Endothelial cell (in vitro differentiated cells): ENCODE measurements at regions not wholly inside any gene's neighbourhood (a gene's known extent, or its start where the extent isn't known, plus 50 kb on each side); places are given as distances from the start of the nearest gene placed in this dataset.

Source experiments
- DNase-seq: peaks from one replicate; pipeline ENCODE4 v3.0.0; 2021; ENCODE audit warnings: low spot score
- H3K27ac Mint-ChIP-seq: one replicate; pipeline ENCODE4 v1.8.0; 2021; ENCODE audit warnings: mixed read lengths, inconsistent platforms; ENCODE audit not compliant: unreplicated experiment
- H3K27me3 Mint-ChIP-seq: one replicate; pipeline ENCODE4 v1.8.0; 2021; ENCODE audit warnings: mild to moderate bottlenecking, moderate library complexity, mixed read lengths, inconsistent platforms; ENCODE audit not compliant: unreplicated experiment
- H3K36me3 Mint-ChIP-seq: one replicate; pipeline ENCODE4 v1.8.0; 2021; ENCODE audit warnings: mild to moderate bottlenecking, low read depth, mixed read lengths, inconsistent platforms; ENCODE audit not compliant: unreplicated experiment
- H3K4me1 Mint-ChIP-seq: one replicate; pipeline ENCODE4 v1.8.0; 2021; ENCODE audit warnings: mild to moderate bottlenecking, mixed read lengths, inconsistent platforms; ENCODE audit not compliant: unreplicated experiment
- H3K4me3 Mint-ChIP-seq: one replicate; pipeline ENCODE4 v1.8.0; 2021; ENCODE audit warnings: mild to moderate bottlenecking, mixed read lengths, inconsistent platforms; ENCODE audit not compliant: unreplicated experiment
- H3K9me3 Mint-ChIP-seq: one replicate; pipeline ENCODE4 v1.8.0; 2021; ENCODE audit warnings: mixed read lengths, inconsistent platforms; ENCODE audit not compliant: unreplicated experiment
- TF ChIP-seq, protein P1 (sequence below): fragments of 200-600 bp; sonication (generic); IDR thresholded peaks from one replicate; pipeline ENCODE4 v1.5.0; 2021; ENCODE audit warnings: antibody characterized with exemption; ENCODE audit not compliant: unreplicated experiment

DNA sequence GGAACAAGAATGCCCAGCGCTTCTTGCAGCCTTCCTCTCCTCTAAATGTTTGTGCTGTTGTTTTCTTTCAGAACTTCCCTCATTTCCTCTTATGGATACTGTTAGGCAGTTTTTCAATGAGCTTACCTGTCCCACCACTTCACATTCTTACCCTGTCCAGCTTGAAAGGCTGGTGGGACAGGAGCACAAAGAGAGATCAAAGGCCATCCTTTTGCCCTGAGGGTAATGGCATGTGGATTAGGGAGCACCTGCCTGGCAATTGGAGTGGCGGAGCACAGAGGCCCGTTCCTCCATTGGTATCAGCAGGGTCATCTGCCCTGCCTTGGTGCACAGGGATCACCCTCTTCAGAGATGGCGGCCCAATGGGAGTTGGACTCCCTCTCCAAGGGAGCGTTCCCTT is 170.1 kb upstream of the UBE3A start:
- Mint-ChIP-seq H3K27me3 (no peaks in the 10 kb centered on the region), H3K4me1 (peaks cover 21% of the 10 kb centered on the region), H3K27ac (no peak overlapping the region), H3K36me3 (peaks cover 3% of the 10 kb centered on the region), H3K9me3 (no peaks in the 10 kb centered on the region), H3K4me3 (no peak overlapping the region)
- no peak for DNase-seq
- TF ChIP-seq, protein P1, sequence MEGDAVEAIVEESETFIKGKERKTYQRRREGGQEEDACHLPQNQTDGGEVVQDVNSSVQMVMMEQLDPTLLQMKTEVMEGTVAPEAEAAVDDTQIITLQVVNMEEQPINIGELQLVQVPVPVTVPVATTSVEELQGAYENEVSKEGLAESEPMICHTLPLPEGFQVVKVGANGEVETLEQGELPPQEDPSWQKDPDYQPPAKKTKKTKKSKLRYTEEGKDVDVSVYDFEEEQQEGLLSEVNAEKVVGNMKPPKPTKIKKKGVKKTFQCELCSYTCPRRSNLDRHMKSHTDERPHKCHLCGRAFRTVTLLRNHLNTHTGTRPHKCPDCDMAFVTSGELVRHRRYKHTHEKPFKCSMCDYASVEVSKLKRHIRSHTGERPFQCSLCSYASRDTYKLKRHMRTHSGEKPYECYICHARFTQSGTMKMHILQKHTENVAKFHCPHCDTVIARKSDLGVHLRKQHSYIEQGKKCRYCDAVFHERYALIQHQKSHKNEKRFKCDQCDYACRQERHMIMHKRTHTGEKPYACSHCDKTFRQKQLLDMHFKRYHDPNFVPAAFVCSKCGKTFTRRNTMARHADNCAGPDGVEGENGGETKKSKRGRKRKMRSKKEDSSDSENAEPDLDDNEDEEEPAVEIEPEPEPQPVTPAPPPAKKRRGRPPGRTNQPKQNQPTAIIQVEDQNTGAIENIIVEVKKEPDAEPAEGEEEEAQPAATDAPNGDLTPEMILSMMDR: no peak

DNA sequence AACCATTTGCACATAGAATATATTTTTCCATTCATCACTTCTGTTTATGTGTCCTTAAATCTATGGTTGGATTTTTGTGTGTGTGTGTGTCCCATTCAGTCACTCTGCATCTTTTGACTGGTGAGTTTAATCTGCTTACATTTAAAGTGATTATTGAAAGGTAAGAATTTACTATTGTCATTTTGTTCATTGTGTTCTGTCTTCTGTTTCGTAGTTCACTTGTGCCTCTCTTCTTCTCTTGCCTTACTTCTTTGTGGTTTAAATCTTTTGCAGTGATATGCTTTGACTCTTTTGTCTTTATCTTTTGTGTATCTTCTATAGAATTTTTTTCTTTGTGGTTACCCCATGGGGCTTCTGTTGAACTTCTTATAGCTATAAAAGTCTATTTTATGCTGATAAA is 166.3 kb upstream of the UBE3A start:
- Mint-ChIP-seq H3K36me3 (no peaks in the 10 kb centered on the region), H3K4me1 (peaks cover 2% of the 10 kb centered on the region), H3K9me3 (no peaks in the 10 kb centered on the region), H3K27ac (no peak overlapping the region), H3K27me3 (no peaks in the 10 kb centered on the region), H3K4me3 (no peak overlapping the region)
- TF ChIP-seq, protein P1: no peak
- DNase-seq: no peak

GRCh38 chr15:25600751-25601150 is 161.9 kb upstream of the UBE3A start:
- H3K27me3 Mint-ChIP-seq: peaks cover 1% of the 10 kb centered on the region
- no peak overlapping the region for H3K27ac Mint-ChIP-seq
- TF ChIP-seq, protein P1: no peak
- peaks cover 7% of the 10 kb centered on the region for H3K4me1 Mint-ChIP-seq
- H3K4me3 Mint-ChIP-seq: no peak overlapping the region
- peaks cover 13% of the 10 kb centered on the region for H3K36me3 Mint-ChIP-seq
- DNase-seq: no peak
- H3K9me3 Mint-ChIP-seq: no peaks in the 10 kb centered on the region

DNA sequence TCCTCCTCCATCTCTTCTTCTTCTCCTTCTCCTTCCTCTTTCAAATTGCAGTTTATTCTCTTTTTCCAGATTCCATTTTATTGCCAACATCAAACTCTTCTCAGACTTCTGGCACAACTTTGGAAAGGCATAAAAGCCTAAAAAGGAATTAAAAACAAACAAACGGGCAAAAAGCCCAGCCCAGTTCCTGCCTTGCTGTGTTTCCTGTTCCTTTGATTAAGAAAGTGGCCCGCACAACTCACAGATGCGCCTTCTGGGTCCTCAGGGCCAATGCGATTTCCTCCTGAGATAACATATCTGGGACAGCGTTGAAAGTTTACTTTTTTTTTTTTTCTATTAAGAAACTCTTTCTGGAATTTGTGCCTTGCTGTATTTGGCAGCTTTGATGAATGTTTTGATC is 158.7 kb upstream of the UBE3A start:
- no peaks in the 10 kb centered on the region for H3K9me3 Mint-ChIP-seq
- DNase-seq: no peak
- peaks cover 4% of the 10 kb centered on the region for H3K27me3 Mint-ChIP-seq
- H3K4me3 Mint-ChIP-seq: no peak overlapping the region
- peaks cover 14% of the 10 kb centered on the region for H3K36me3 Mint-ChIP-seq
- peak overlapping the region; percentile 67 for H3K27ac Mint-ChIP-seq
- TF ChIP-seq, protein P1: no peak
- peaks cover 7% of the 10 kb centered on the region for H3K4me1 Mint-ChIP-seq

GRCh38 chr15:25596644-25597562 is 158.1 kb upstream of the UBE3A start:
- H3K36me3 Mint-ChIP-seq: peaks cover 14% of the 10 kb centered on the region

More at GRCh38 chr15:25596644-25597562, 158.1 kb upstream of the UBE3A start:
- no peak overlapping the region for H3K4me3 Mint-ChIP-seq
- peaks cover 4% of the 10 kb centered on the region for H3K27me3 Mint-ChIP-seq
- peak overlapping the region; percentile 67 for H3K27ac Mint-ChIP-seq
- H3K4me1 Mint-ChIP-seq: peaks cover 7% of the 10 kb centered on the region
- H3K9me3 Mint-ChIP-seq: no peaks in the 10 kb centered on the region
- DNase-seq: no peak
- TF ChIP-seq, protein P1: no peak
